ENCODE measurements at regions not wholly inside any gene's neighbourhood (a gene's known extent, or its start where the extent isn't known, plus 50 kb on each side); places are given as distances from the start of the nearest gene placed in this dataset.

DNA sequence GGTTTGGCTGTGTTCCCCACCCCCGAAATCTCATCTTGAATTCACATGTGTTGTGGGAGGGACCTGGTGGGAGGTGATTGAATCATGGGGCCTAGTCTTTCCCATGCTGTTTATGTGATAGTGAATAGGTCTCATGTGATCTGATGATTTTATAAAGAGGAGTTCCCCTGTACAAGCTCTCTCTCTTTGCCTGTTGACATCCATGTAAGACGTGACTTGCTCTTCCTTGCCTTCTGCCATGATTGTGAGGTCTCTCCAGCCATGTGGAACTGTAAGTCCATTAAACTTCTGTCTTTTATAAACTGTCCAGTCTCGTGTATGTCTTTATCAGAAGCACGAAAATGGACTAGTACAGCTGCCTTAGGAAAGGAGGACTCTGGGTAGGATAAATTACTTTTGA, 976.7 kb downstream of the MCTP2 start:
- Histone ChIP-seq H3K23me2 (ENCODE audit: low read depth, low read length) (no peaks in the 10 kb centered on the region), H3K23ac (ENCODE audit: insufficient read length) (no peak overlapping the region), H4K5ac (ENCODE audit: insufficient read length, low read depth, low read length) (no peak overlapping the region), H3K4ac (replicated peaks; ENCODE audit: insufficient read length, low read depth, low read length) (no peak overlapping the region), H3K79me2 (ENCODE audit: control insufficient read depth in 1 of 2, insufficient read depth in 2 of 2, low read length in 2 of 2) (no peaks in the 10 kb centered on the region), H3K9ac (replicated peaks in 1 of 4; ENCODE audit: extremely low read depth in 1 of 4, low read depth in 3 of 4, low read length in 3 of 4) (no peak overlapping the region), H3K9me3 (ENCODE audit: insufficient read depth in 2 of 2, low read depth in 1 of 2, low read length in 1 of 2) (peaks cover 6 to 8% of the 10 kb centered on the region in 2 experiments; a peak in 2 of 4 replicates), H3K4me3 (ENCODE audit: extremely low read depth in 1 of 4, insufficient read depth in 2 of 4, low read depth in 3 of 4, low read length in 4 of 4) (no peak overlapping the region), H3K18ac (ENCODE audit: extremely low read depth, low read length) (no peak overlapping the region), H2AK5ac (ENCODE audit: low read depth, low read length) (no peak overlapping the region), H3K27ac (ENCODE audit: low read depth, low read length) (no peak overlapping the region), H3K4me2 (ENCODE audit: insufficient read depth in 1 of 2, low read depth in 2 of 2, low read length in 2 of 2) (no peak overlapping the region), H2BK20ac (ENCODE audit: low read length) (no peak overlapping the region), H2BK15ac (ENCODE audit: low read length) (no peak overlapping the region), H2BK12ac (ENCODE audit: low read depth, low read length) (no peak overlapping the region), H3K36me3 (ENCODE audit: control insufficient read depth in 2 of 4, insufficient read depth in 4 of 4, low read length in 3 of 4) (no peaks in the 10 kb centered on the region), H3K4me1 (replicated peaks in 1 of 4; ENCODE audit: control insufficient read depth in 3 of 4, insufficient read depth in 4 of 4, low read length in 3 of 4) (no peaks in the 10 kb centered on the region), H4K20me1 (replicated peaks in 1 of 2; ENCODE audit: control insufficient read depth in 1 of 2, insufficient read depth in 2 of 2, low read length in 2 of 2) (no peaks in the 10 kb centered on the region), H2BK120ac (replicated peaks; ENCODE audit: low read depth, low read length) (no peak overlapping the region), H2AFZ (ENCODE audit: low read length) (no peak overlapping the region), H3K56ac (replicated peaks; ENCODE audit: insufficient read length, low read depth, low read length) (no peak overlapping the region), H3K79me1 (ENCODE audit: low read depth, low read length) (no peaks in the 10 kb centered on the region), H3K27me3 (replicated peaks in 1 of 4; ENCODE audit: control insufficient read depth in 3 of 4, extremely low read depth in 1 of 4, insufficient read depth in 3 of 4, low read length in 3 of 4) (no peaks in the 10 kb centered on the region), H4K91ac (replicated peaks; ENCODE audit: insufficient read length, low read length) (no peak overlapping the region), H2BK5ac (ENCODE audit: low read depth, low read length) (no peak overlapping the region), H3K14ac (ENCODE audit: insufficient read length) (no peak overlapping the region), H4K8ac (ENCODE audit: extremely low read depth, insufficient read depth, low read length) (no peak overlapping the region)
- ChIA-PET CTCF (ENCODE audit: partially characterized antibody) (no interaction called here), POLR2A (ENCODE audit: partially characterized antibody) (no interaction called here)
- FAIRE-seq = no peak
- DNase-seq (ENCODE audit: low read depth in 1 of 2, low spot score in 2 of 2) = no peak
- 84% methylated on average over 4 of the region's 4 CpGs; no CpG with 5 or more reads in 1 of the 2 experiments for WGBS, 2 experiments (ENCODE audit: extremely low coverage in 1 of 2, insufficient coverage in 1 of 2, insufficient read length in 1 of 2, insufficient replicate concordance in 2 of 2, low coverage in 1 of 2, low lambda C conversion rate in 2 of 2, missing lambda C conversion rate in 1 of 2)
- TF ChIP-seq GTF2F1 (IDR thresholded peaks at IDR 0.05; ENCODE audit: borderline replicate concordance, low read depth, low read length) (no peak), RBBP5 (IDR thresholded peaks at IDR 0.05; ENCODE audit: borderline replicate concordance, low read depth, low read length) (no peak), CBX8 (IDR thresholded peaks at IDR 0.05; ENCODE audit: borderline replicate concordance, low read depth, low read length) (no peak), ASH2L (IDR thresholded peaks at IDR 0.05; ENCODE audit: low read length) (no peak), POU5F1 (IDR thresholded peaks at IDR 0.05; ENCODE audit: low read depth, low read length) (no peak), CREB1 (IDR thresholded peaks at IDR 0.05) (no peak), ZNF274 (IDR thresholded peaks at IDR 0.05; ENCODE audit: borderline replicate concordance, extremely low read depth, low read length) (no peak), CHD1 (IDR thresholded peaks at IDR 0.05; ENCODE audit: low read depth, low read length) (no peak), POLR2AphosphoS5 (IDR thresholded peaks at IDR 0.05; ENCODE audit: low read depth, low read length) (no peak), KDM1A (IDR thresholded peaks at IDR 0.05; ENCODE audit: borderline replicate concordance, low read length) (no peak), EGR1 (IDR thresholded peaks at IDR 0.05; ENCODE audit: borderline replicate concordance, low read depth, low read length) (no peak), RAD21 (IDR thresholded peaks at IDR 0.05 in 1 of 2, conservative IDR thresholded peaks at IDR 0.05 in 1 of 2; ENCODE audit: low read depth in 2 of 2, low read length in 2 of 2) (no peak), JUN (IDR thresholded peaks at IDR 0.05; ENCODE audit: low read depth, low read length) (no peak), KDM4A (IDR thresholded peaks at IDR 0.05; ENCODE audit: low read depth, low read length, severe bottlenecking) (no peak), TCF12 (IDR thresholded peaks at IDR 0.05; ENCODE audit: low read depth, low read length) (no peak), TEAD4 (IDR thresholded peaks at IDR 0.05; ENCODE audit: low read depth, low read length) (no peak), SUZ12 (IDR thresholded peaks at IDR 0.05; ENCODE audit: low read length) (no peak)

Measured in H1 (cell line).